HG02763 (cell line): ENCODE measurements at regions not wholly inside any gene's neighbourhood (a gene's known extent, or its start where the extent isn't known, plus 50 kb on each side); places are given as distances from the start of the nearest gene placed in this dataset.
"Not testable (repeated sequence)": the region's sequence is repeated elsewhere in the genome, so short reads cannot be mapped to it uniquely, and the experiment has no call there.

Source experiments
- ATAC-seq: cut with Tn5 transposase; IDR thresholded peaks from one replicate; pipeline ENCODE4 v1.9.1; 2021; ENCODE audit warnings: mild to moderate bottlenecking, moderate library complexity; ENCODE audit not compliant: unreplicated experiment

- no peak for ATAC-seq
These were observed 267.6 kb upstream of the OR4E1 start for GRCh38 chr14:21940887-21941856.

- ATAC-seq = no peak
These were observed 266.2 kb upstream of the OR4E1 start for GRCh38 chr14:21939836-21940235.

- ATAC-seq = no peak
These were observed 264.4 kb upstream of the OR4E1 start for GRCh38 chr14:21937996-21938395.

- no peak for ATAC-seq
These were observed 260.1 kb upstream of the OR4E1 start for GRCh38 chr14:21933681-21934080.

- ATAC-seq = peak; percentile 85
These were observed 250.9 kb upstream of the OR4E1 start for GRCh38 chr14:21924479-21924878.

GRCh38 chr14:21923820-21924219 is 250.2 kb upstream of the OR4E1 start:
- peak; percentile 53 for ATAC-seq

- no peak for ATAC-seq
These were observed 247.8 kb upstream of the OR4E1 start for GRCh38 chr14:21921453-21921852.

GRCh38 chr14:21917699-21918436 is 244.2 kb upstream of the OR4E1 start:
- no peak for ATAC-seq

- no peak for ATAC-seq
These were observed 242.2 kb upstream of the OR4E1 start for GRCh38 chr14:21915826-21916225.

- ATAC-seq = no peak
These were observed 240.1 kb upstream of the OR4E1 start for GRCh38 chr14:21913759-21914158.

GRCh38 chr14:21912367-21912766 is 238.7 kb upstream of the OR4E1 start:
- ATAC-seq = no peak

- ATAC-seq = no peak
These were observed 238.3 kb upstream of the OR4E1 start for GRCh38 chr14:21911877-21912276.

- no peak for ATAC-seq
These were observed 236.6 kb upstream of the OR4E1 start for GRCh38 chr14:21910260-21910659.

- no peak for ATAC-seq
These were observed 229.1 kb upstream of the OR4E1 start for GRCh38 chr14:21902561-21903181.

GRCh38 chr14:21894898-21895194 is 221.2 kb upstream of the OR4E1 start:
- ATAC-seq = not testable (repeated sequence)

GRCh38 chr14:21894003-21894897 is 220.6 kb upstream of the OR4E1 start:
- no peak for ATAC-seq

- ATAC-seq = no peak
These were observed 218.3 kb upstream of the OR4E1 start for GRCh38 chr14:21891921-21892320.

GRCh38 chr14:21884995-21885394 is 211.4 kb upstream of the OR4E1 start:
- ATAC-seq = no peak

- ATAC-seq = no peak
These were observed 208.6 kb upstream of the OR4E1 start for GRCh38 chr14:21882226-21882625.

GRCh38 chr14:21880918-21881317 is 207.3 kb upstream of the OR4E1 start:
- ATAC-seq = no peak

- ATAC-seq = no peak
These were observed 202.2 kb upstream of the OR4E1 start for GRCh38 chr14:21875791-21876190.
